T-helper 2 cell (primary cell): ENCODE measurements at regions not wholly inside any gene's neighbourhood (a gene's known extent, or its start where the extent isn't known, plus 50 kb on each side); places are given as distances from the start of the nearest gene placed in this dataset.

ENCODE experiments used
- DNase-seq, 5 experiments: peaks; one replicate each; pipeline versions ENCODE4 v3.0.0 to v3.0.0-alpha.2; 2012 to 2022

DNA sequence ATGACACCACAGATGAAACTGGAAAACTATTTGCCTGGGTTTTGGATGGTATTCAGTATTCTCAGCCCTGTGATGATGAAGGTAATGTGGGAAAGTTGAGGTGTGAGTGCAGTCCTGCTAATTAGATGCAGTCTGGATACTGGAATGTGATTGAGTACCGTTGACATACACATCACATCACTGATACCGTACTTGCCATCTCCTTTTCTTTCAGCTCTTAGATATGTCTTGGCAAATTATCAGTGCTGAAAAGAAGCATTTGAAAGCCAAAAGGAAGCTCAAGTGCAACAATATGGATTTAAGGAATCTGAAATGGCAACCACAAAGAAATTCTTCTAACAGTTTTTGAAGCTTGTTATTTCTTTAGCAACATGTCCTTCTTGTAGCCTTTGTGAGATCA lies 381.4 kb upstream of the TGFBR2 start:
- no peak for DNase-seq

DNA sequence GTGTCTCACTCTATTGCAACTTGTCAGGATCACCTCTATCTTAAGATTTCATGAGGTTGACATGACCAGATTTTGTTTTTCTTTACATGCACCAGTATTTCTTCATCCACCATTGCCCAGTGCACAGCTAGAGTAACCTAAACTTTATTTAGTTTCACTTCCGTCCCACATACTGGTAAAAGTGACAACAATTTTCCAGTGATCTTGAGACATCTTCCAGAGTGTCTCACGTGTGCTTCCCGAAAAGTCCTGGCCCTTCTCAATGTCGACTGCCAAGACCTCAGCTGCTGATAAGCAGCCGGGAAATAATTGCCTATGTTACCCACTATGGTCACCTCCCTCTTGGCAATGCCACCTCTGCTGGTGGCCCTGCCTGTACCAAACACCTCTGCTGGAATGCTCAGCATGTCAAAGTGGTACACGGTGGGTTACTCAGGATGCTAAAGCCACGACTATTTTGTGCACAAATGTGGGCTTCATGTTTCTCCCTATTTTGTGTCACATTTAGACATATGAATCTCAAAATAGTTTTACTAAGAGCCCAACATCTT lies 379.7 kb upstream of the TGFBR2 start:
- no peak for DNase-seq

DNA sequence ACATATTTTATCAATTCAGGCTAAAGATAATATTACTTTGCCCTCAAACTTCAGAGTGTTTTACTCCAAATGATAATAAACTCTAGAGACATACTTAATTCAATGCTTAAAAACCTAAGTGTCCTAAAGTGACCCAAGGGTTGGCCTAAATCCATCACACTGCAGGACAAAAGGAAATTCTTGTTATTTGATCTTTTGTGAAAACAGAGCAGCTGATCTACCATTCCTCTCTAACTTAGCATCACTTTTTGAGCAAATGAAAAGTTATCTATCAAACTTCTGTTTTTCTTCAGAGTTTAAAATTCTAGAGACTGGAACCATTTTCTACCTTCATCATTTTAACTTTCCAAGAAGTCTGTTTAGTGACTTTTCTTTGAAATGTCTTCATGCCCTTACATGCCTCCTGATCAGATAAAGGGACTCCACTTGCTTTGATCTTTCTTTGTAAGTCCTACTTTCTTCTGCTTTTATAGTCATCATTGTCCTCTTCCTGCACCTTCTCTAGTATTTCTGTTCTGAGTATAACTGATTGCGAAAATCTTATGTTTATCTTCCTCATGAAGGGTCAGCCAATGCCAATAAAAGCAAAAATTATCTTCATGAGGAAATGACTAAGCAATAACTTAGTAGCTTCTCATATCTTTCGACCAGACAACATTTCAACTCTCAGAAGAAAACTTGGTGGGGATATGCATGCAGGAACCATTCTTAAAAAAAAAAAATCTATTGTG lies 378.7 kb upstream of the TGFBR2 start:
- peak in 1 of 5 experiments; percentile 26 for DNase-seq

DNA sequence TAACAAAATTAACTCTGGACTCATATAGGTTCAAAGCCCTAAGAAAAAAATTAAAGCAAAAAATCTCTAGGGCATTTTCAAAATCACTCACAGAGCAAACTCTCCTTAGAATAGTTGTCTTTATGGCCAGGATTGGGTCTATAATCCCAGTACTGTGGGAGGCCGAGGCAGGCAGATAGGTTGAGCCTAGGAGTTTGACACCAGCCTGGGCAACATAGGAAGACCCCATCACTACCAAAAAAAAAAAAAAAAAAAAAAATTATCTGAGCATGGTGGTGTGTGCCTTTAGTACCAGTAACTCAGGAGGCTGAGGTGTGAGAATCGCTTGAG lies 378.1 kb upstream of the TGFBR2 start:
- DNase-seq: no peak

DNA sequence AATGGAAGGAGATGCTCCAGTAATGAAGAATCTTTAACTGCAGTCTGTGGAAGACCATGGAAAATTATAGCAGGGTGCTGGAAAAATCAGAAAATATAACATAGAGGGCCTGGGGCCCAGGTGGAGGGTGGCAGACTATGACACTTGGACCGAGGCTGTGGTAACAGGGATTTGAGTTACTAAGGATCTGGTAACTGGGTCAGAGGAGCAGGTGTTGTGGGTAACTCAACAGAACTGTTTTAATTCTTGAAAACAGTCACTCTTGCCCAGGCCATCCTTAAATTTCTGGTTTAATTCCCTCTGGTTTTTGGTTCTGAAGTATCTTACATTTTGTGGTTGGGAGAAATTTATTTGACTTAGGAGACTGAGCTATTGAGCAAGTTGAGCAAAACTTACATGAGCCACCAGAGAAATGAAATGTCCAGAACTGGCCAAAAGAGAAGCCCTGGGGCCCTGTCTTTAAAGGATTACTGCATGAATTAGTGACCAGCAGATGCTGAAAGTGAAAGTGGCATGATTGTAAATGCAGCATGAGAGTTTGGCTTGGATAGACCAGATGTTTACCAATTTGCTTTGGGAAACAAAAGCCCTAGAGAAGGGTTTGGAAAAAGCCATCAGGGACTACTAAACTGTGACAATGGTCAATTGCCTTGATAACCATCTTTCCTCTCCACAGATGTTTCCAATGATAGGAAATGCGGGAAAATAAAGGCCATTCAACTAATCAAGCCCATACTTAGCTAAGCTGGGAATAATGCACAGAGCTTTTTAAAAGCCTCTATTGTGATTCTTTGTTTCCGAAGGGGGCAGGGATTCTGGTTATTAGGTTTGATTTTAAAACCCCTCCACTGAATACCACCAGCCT lies 374.9 kb upstream of the TGFBR2 start:
- DNase-seq: no peak

DNA sequence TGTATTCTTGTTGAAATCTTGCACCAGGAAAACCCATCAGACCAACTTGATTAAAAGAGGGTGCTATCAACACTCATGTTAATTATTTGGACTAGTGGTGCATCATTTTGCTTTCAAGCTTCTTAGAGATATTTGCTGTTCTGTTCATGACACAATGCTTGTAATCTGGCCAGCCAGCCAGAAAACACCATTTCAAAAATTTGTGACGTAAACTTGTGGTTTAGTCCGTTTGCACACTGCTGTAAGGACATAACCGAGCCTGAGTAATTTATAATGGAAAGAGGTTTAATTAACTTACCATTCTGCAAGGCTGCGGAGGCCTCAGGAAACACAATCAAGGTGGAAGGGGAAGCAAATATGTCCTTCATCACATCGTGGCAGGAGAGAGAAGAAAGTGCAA lies 374.3 kb upstream of the TGFBR2 start:
- no peak for DNase-seq

DNA sequence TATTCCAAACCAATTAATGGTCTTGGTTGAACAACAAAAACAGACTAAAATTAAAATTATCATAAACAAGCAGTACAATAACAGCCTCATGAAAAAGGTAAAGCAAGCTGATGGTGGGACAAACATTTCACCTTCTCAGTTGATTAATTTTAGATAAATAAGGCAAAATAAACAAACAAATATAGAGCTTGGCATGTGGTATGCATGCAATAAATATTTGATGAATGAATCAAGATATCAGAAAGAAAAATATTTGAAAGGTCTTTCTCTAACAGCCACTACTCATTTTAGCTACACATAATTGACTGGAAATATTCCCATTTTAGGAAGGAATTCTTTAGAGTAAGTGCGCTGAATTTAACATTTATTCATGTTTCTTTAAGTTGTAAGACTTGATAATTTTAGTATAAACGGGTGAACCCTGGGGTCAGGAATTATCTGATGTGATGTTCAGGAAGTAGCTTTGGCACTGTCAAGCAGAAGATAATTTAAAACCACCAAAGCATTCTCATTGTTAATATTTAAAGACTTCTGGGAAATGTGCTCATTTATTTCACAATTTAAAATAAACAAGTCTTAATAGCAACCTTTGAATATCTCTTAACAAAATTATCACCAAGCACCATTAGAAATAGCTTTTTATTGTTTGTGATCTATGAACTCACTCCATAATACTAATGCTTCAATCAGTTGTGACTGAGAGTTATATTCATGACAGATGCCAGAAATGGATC lies 372.3 kb upstream of the TGFBR2 start:
- DNase-seq: no peak

DNA sequence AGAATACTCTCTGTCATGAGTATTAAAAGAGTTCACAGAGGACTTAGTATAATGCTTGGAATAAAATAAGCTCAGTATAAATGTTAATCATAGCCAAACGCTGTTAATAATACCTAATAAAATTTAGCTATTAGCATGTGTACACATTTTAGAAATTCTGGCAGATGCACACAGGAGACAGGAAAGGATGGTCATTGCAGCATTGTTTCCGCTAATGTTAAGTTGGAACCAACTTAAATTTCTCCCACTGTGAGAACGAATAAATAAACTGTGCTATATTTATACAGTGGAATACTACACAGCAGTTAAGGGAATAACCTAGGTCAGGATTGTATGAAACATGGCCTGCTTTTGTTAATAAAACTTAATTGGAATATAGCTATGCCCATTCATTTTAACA lies 370.4 kb upstream of the TGFBR2 start:
- no peak for DNase-seq

DNA sequence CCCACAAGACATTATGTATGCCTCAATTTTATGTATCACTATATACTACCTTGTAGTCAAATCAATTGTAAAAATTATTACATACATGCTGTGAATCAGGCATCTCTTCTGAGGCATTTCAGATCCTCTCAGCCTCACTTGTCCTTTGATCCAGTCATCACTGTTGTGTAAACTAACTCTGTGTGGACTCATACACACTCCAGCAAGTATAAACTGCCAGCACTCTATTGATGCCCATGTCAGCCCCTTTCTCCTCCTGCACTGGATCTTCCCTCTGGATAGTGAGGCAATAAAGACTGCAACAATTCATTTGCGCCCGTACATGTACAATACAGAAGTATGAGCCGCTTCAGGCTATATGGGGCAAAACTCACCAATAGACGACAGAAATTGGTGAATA lies 364.7 kb upstream of the TGFBR2 start:
- no peak for DNase-seq

DNA sequence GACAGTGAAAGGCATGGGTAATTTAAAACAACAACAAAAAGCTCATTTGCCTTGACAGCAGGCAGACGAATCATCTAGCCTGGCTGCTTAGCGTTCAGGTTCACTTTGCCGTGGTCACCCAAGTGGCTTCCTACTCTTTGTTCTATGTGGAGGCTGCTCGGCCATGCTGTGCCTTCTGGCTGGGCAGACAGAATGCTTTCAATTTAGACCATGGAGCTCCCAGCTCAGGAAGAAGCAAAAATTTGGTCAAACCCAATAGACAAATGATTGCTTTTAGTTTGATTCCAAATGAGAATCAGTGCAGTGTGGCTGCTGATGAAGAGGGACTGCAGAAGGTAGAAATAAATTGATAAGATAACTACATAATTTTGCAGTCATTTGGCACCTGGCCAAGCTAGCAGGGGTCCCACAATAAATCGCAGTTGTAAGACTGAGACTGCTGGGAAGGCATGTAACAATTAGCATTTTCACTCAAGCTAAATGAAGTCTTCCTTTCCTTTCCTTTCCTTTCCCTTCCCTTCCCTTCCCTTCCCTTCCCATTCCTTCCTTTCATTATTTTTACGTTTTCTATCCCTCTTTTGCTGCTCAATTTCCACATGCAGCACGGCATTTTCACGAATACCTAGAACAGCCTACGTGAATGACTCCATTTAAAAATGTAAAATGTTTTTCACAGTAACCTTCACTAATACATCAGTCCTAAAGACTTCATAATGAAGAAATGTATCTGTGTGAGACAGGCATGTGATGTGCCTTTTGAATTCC lies 360.4 kb upstream of the TGFBR2 start:
- DNase-seq: no peak

DNA sequence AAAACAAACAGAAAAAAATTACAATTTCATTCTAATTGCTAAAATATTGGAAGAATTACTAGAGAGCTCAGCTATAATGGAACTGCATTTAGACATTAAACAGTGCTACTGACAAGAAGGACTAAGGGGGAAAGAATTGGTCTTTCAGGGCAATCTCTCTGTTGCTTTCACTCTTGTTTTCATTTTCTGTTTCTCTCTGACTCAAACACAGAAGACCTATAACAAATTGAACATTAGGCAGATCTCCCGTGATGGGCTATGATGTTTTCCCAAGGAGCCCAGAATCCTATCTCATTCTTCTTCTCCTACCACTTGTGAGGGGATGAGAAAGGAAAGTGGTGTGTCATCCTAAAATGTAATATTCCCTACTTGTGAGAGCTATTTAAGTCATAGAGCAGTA lies 358.0 kb upstream of the TGFBR2 start:
- peak in 1 of 5 experiments; percentile 36 for DNase-seq

DNA sequence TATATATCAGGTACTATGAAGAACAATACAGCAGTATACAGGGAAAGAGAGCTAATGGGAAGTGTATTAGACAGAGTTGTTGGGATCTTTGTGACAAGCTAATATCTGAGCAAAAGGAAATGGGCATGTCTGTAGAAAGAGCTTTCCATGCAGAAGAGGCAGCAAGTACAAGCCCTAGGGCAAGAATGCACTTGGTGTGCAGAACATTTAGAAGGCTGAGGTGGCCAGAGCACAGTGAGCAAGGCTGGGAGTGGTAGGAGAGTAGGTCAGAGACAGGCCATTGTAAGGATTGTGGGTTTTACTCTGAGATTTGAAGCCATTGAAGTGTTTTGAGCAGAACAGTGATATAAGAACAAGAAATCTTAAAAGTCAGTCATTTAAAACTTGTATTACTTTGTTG lies 353.9 kb upstream of the TGFBR2 start:
- DNase-seq: no peak

DNA sequence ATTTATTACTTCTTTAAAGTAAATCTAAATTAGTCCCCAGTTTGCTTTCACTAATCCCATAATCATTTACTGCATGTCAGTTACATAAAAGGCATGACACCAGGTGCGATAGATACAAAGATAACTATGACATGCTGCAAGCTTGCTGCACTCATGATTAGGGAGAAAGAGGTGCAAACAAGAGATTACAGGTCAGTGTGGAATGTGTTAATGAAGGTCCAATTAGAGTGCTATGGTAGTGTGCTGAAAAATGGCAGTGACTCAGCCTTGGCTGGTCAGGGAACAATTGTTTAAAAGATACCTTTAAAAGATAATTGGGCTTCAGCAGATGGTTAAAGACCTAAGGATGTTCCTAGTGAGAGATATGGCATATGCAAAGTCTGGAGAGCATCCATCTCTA lies 352.6 kb upstream of the TGFBR2 start:
- DNase-seq: no peak

DNA sequence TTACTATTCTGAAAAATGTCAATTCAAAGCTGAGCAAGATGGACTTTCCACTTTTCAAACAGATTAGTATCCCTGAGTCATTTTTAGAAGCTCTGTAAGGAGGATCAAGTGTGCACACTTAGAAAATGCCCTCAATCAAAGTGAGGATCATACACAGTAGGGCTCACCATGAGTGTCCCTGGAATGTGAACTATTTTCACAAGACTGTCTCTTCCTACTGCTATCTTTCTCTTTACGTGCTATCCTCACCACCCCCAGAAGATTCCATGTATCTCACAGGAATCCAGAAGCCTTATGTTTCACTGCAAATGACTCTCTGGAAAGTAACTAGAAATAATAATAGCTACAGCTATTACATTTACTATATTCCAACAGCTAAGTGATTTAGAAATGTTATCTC lies 349.9 kb upstream of the TGFBR2 start:
- no peak for DNase-seq

DNA sequence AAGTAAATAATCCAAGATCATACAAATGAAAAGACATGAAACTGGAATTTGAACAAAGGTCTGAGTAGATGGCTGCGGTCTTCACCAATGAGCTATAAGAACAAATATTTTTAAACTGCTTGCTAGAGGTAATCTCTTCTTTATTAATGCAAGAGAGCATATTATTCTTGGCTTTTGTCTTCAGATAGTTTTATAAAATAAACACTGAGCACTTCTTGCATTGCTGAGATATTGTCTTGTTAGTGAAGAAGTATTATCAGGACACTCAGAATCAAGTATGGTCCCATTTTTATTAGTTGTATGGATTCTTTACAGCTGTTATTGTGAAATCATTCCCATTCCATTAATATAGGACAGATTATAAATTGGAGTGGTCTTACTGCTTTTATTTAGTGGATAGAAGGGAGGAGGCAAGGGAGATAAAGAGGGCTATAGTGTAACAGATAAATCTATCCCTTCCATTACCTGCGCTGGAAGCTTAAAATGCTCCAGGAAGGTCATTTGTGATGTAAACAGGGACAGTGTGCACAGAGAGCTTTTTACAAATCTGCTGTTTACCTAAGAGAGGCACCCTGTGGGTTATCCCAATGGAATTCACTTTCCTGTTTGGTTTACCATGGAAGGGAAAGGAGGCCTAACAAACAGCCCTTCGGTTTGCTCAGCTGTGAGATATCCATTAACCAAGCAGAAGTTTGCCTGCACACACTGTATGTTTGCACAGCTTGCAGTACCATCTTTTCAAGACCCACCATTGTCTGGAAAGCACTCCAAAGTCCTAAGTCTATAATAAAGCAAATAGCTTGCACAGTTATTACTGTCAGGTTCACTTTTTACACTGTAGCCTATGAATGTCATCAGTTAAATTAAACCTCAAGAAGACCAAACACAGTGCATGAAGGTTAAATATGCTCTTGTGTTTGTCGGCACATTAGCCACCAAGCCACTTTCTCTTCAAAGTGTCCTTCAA lies 347.7 kb upstream of the TGFBR2 start:
- no peak for DNase-seq

DNA sequence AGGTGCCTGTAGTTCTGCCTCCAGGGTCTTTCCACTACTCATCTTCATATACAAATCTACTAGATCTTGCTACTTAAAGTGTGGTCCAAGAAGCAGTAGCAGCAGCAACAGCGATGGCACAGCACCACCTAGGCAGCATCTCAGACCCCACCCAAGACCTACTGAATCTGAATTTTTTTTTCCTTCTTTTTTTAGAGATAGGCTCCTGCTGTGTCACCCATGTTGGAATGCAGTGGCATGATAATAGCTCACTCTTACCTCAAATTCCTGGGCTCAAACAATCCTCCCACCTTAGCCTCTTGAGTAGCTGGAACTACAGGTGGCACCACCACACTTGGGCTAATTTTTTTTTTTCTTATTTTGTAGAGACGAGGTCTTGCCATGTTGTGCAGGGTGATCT lies 346.7 kb upstream of the TGFBR2 start:
- no peak for DNase-seq

DNA sequence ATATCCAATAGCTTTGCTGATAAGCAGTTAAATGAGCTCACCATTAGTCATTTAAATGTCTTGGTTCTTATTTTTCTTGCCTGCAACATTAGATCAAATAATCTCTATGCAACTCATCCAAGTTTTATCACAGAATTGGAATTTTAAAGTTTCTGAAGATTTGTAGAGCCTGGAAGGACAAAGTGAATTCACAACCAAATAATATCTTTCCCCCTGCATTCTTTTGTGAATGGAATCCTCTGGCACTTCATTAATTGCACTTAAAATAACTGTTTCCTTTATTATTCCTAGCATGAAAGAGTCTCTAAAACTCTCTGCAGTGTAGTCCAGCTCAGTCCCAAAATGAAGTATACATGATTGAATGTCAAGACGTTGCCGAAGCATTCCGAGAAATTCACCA lies 345.6 kb upstream of the TGFBR2 start:
- DNase-seq: no peak

DNA sequence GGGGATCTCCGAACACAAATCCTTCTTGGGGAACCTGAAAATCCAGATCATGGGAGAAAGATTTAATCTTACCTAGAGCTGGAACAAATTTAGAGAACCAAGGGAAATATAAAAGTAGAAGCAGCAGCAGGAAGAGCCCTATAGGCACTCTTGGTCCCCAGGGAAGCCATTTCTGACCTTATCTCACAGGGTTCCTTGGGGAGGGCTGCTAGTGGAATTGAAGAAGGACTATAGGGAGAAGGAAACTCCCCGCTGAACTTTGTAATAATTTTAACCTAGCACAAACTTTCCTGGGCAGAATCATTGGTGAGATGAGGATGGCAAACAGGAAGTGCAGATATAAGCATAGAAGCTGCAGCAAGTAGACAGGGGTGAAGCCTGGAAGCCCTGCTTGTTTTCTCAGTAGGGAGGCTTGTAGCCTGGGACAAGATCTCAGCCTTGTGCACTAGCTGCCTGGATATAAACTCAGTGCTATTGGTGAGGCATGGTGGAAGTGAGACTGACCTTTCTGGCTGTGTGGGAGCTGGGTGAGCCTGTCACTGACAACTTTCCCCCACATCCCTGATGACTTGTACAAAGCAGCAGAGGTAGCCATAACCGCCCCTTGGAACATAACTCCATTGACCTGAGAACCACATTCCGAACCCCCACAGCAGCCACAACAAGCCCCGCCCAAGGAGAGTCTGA lies 343.0 kb upstream of the TGFBR2 start:
- no peak for DNase-seq

DNA sequence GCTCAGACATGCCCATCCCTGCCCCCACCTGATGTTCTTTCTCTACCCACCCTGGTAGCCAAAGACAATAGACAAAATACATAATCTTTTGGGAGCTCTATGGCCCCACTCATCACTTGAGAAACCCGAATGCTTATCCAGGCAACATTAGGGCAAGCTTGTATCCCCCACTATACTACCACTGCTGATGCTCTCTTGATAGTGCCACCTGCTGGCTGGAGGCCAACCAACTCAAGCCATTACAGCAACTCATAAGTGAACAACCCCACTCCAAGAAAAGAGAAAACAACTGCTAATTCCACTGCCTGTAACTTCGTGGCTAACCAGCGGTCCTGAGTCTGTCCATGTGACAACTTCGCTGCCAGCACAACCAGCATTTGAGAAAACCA lies 342.5 kb upstream of the TGFBR2 start:
- no peak for DNase-seq

DNA sequence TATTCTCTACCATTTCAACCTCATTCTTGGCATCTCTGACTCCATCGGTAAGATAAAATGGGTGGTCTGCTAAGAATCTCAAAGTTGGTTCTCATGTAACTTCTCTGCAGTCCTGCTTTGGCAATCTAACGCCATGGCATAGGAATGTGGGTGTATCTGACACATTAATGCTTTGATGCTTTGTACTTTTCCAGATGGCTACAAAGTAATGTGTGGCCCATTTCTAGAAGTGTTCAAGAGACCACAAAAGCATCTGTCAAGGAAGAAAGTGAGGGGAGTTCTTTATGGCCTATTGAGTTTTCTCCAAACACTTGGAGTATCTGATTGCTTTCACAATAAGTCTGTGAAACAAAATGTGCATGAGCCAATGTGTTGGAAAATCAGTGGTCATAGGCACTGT lies 339.9 kb upstream of the TGFBR2 start:
- DNase-seq: no peak

DNA sequence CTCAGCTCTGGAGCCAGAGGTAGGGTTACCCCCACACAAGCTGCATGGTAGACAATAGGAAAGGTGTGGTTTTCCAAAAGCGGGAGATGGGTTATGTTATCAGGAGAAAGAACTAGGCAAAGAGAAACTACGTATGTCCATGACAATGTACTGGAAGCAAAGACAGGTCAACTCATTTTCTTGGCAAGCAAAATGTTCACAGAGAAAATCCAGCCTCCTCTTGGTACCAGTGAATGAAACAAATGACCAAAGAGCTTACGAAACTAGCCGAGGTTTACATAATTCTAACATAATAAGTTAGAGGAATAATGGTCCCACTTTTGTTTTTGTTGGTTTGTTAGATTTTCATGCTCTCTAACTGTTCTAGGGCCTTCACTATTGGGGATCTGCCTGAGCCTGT lies 338.1 kb upstream of the TGFBR2 start:
- DNase-seq: no peak
